ENCODE measurements at regions not wholly inside any gene's neighbourhood (a gene's known extent, or its start where the extent isn't known, plus 50 kb on each side); places are given as distances from the start of the nearest gene placed in this dataset.

DNA sequence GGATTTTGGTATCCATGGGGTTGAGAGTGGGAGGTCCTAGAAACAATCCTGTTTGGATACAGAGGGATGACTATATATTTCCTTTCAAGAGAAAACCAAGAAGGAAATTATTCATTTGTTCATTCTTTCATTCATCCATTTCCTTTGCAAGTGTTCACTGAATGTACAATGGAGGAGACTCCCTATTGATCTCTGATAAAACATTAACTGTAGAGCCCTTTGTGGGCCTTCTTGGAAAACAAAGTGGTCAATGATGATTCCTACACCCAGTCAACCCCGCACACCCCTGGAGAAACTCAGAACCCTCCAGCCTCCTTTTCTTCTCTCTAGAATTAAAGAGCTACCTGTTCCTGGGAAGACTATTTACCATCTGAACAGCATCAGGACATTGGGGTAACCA lies 247.3 kb downstream of the AUH start:
- no peak for TF ChIP-seq CTCF (IDR thresholded peaks at IDR 0.05; ENCODE audit: insufficient read depth, low read depth, low read length)
- TF ChIP-seq EZH2 (IDR thresholded peaks at IDR 0.05; ENCODE audit: insufficient read depth, low read length), result no peak

Measured in astrocyte (in vitro differentiated cells and primary cell).